ENCODE measurements at regions not wholly inside any gene's neighbourhood (a gene's known extent, or its start where the extent isn't known, plus 50 kb on each side); places are given as distances from the start of the nearest gene placed in this dataset.

- 0% methylated on average over 12 of the region's 14 CpGs for WGBS (ENCODE audit: insufficient coverage, low coverage, missing lambda C conversion rate)
- BruUV-seq (replicated peaks), result no TSS peak
- POLR2A ChIA-PET, result no interaction called here
- Histone ChIP-seq H2AFZ (ENCODE audit: low read depth, low read length) (no peak overlapping the region), H3K27me3 (ENCODE audit: control insufficient read depth in 2 of 2, insufficient read depth in 2 of 2, low read length in 2 of 2) (peaks cover 0 to 2% of the 10 kb centered on the region in 2 experiments; a peak in 2 of 5 replicates), H3K9me3 (replicated peaks; ENCODE audit: control insufficient read depth, insufficient read depth, low read depth, low read length) (no peaks in the 10 kb centered on the region), H3K9ac (ENCODE audit: insufficient read depth in 1 of 2, low read depth in 2 of 2, low read length in 2 of 2) (no peak overlapping the region), H3K4me2 (ENCODE audit: insufficient read depth, low read length) (no peak overlapping the region), H3K36me3 (ENCODE audit: control insufficient read depth, insufficient read depth, low read length) (no peaks in the 10 kb centered on the region), H4K20me1 (replicated peaks; ENCODE audit: control insufficient read depth, insufficient read depth, low read length) (no peaks in the 10 kb centered on the region), H3K27ac (ENCODE audit: extremely low read depth, low read depth, low read length) (no peak overlapping the region), H3K4me3 (no peak overlapping the region), H3K9me1 (ENCODE audit: control insufficient read depth, insufficient read depth, low read length) (no peaks in the 10 kb centered on the region), H3K4me1 (replicated peaks in 1 of 2; ENCODE audit: control insufficient read depth in 2 of 2, insufficient read depth in 2 of 2, low read length in 2 of 2) (no peaks in the 10 kb centered on the region), H3K79me2 (ENCODE audit: control insufficient read depth, insufficient read depth, low read length) (no peaks in the 10 kb centered on the region)
- in situ Hi-C loops (cut with MboI) (no loop called here), intact Hi-C loops (cut with micrococcal nuclease) (no loop called here)
- CTCF ChIA-PET (ENCODE audit: low intra/inter-chr PET ratio), result no interaction called here
- DNase-seq (ENCODE audit: extremely low read depth in 1 of 4, low spot score in 3 of 4) (no peak), FAIRE-seq (no peak), ATAC-seq (no peak)
- TF ChIP-seq RBM39 (optimal IDR thresholded peaks at IDR 0.05; ENCODE audit: low read depth, low read length) (no peak), DNMT1 (IDR thresholded peaks at IDR 0.05) (no peak), EP300 (IDR thresholded peaks at IDR 0.05; ENCODE audit: low read length) (no peak), BRCA1 (IDR thresholded peaks at IDR 0.05) (no peak), BRCA1 (CRISPR knock-in tag; IDR thresholded peaks at IDR 0.05) (no peak), ETV6 (IDR thresholded peaks at IDR 0.05; ENCODE audit: borderline replicate concordance in 1 of 2, low read depth in 2 of 2, low read length in 1 of 2) (no peak), ETV6 (CRISPR knock-in tag; IDR thresholded peaks at IDR 0.05; ENCODE audit: borderline replicate concordance) (no peak), RFX1 (IDR thresholded peaks at IDR 0.05) (no peak), L3MBTL2 (IDR thresholded peaks at IDR 0.05) (no peak)
These were observed 539.5 kb downstream of the FGF9 start for GRCh38 chr13:22210134-22210930.
